Ishikawa (cell line): ENCODE measurements at regions not wholly inside any gene's neighbourhood (a gene's known extent, or its start where the extent isn't known, plus 50 kb on each side); places are given as distances from the start of the nearest gene placed in this dataset.

Source experiments
- CEBPB ChIP-seq: IDR thresholded peaks from 2 replicates; pipeline ENCODE4 v1.6.1; 2012
- CREB1 ChIP-seq: IDR thresholded peaks from 2 replicates; pipeline ENCODE4 v1.6.1; 2012; ENCODE audit warnings: low read depth
- EGR1 ChIP-seq: IDR thresholded peaks from 2 replicates; pipeline ENCODE4 v1.6.1; 2012
- EP300 ChIP-seq: IDR thresholded peaks from 2 replicates; pipeline ENCODE4 v1.6.1; 2012; ENCODE audit warnings: borderline replicate concordance
- FOXM1 ChIP-seq: IDR thresholded peaks from 2 replicates; pipeline ENCODE4 v1.6.1; 2012; ENCODE audit warnings: low read depth, borderline replicate concordance
- NFIC ChIP-seq: IDR thresholded peaks from 2 replicates; pipeline ENCODE4 v1.6.1; 2012
- RAD21 ChIP-seq: IDR thresholded peaks from 2 replicates; pipeline ENCODE4 v1.6.1; 2012; ENCODE audit warnings: low read depth
- TAF1 ChIP-seq: IDR thresholded peaks from 2 replicates; pipeline ENCODE4 v1.6.1; 2012; ENCODE audit warnings: low read depth, mild to moderate bottlenecking
- TCF12 ChIP-seq: IDR thresholded peaks from 2 replicates; pipeline ENCODE4 v1.6.1; 2012; ENCODE audit warnings: low read depth
- TEAD4 ChIP-seq: IDR thresholded peaks from 2 replicates; pipeline ENCODE4 v1.6.1; 2012
- YY1 ChIP-seq: IDR thresholded peaks from 2 replicates; pipeline ENCODE4 v1.6.1; 2012; ENCODE audit warnings: low read depth
- ZBTB7A ChIP-seq: IDR thresholded peaks from 2 replicates; pipeline ENCODE4 v1.6.1; 2012; ENCODE audit warnings: low read depth
- TF ChIP-seq, protein P1 (sequence below): IDR thresholded peaks from 2 replicates; pipeline ENCODE4 v1.6.1; 2012
- TF ChIP-seq, protein P2 (sequence below): IDR thresholded peaks from 2 replicates; pipeline ENCODE4 v1.6.1; 2012; ENCODE audit warnings: low read depth, mild to moderate bottlenecking
- TF ChIP-seq, protein P3 (sequence below): IDR thresholded peaks from 2 replicates; pipeline ENCODE4 v1.6.1; 2012

DNA sequence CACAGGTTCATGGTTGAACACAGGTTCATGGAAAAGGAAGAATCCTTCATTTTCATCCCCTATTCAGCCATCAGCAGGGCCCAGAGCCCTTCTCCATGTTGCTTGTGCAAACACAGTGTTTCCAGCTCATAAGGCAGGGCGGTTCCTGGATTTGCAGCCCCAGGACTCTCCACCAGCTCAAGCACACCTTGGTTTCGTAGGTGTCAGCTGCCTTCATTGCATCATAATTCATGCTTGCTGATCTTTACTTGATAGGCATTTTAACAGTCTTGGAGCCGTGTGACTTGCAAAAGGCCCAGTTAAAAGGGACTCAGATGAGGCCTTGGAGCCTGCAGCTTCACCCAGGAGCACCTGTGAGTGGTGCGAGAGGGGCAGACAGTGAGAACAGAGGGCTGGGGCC, 318.1 kb upstream of the B3GAT1 start:
- TF ChIP-seq, protein P1, sequence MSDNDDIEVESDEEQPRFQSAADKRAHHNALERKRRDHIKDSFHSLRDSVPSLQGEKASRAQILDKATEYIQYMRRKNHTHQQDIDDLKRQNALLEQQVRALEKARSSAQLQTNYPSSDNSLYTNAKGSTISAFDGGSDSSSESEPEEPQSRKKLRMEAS: no peak
- no peak for TF ChIP-seq ZBTB7A
- no peak for TF ChIP-seq TCF12
- no peak for TF ChIP-seq TEAD4
- TF ChIP-seq FOXM1: no peak
- TF ChIP-seq NFIC: no peak
- TF ChIP-seq, protein P2, sequence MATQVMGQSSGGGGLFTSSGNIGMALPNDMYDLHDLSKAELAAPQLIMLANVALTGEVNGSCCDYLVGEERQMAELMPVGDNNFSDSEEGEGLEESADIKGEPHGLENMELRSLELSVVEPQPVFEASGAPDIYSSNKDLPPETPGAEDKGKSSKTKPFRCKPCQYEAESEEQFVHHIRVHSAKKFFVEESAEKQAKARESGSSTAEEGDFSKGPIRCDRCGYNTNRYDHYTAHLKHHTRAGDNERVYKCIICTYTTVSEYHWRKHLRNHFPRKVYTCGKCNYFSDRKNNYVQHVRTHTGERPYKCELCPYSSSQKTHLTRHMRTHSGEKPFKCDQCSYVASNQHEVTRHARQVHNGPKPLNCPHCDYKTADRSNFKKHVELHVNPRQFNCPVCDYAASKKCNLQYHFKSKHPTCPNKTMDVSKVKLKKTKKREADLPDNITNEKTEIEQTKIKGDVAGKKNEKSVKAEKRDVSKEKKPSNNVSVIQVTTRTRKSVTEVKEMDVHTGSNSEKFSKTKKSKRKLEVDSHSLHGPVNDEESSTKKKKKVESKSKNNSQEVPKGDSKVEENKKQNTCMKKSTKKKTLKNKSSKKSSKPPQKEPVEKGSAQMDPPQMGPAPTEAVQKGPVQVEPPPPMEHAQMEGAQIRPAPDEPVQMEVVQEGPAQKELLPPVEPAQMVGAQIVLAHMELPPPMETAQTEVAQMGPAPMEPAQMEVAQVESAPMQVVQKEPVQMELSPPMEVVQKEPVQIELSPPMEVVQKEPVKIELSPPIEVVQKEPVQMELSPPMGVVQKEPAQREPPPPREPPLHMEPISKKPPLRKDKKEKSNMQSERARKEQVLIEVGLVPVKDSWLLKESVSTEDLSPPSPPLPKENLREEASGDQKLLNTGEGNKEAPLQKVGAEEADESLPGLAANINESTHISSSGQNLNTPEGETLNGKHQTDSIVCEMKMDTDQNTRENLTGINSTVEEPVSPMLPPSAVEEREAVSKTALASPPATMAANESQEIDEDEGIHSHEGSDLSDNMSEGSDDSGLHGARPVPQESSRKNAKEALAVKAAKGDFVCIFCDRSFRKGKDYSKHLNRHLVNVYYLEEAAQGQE: no peak
- TF ChIP-seq CREB1: no peak
- TF ChIP-seq EGR1: no peak
- TF ChIP-seq CEBPB: no peak
- TF ChIP-seq TAF1: no peak
- TF ChIP-seq EP300: no peak
- no peak for TF ChIP-seq YY1
- TF ChIP-seq, protein P3, sequence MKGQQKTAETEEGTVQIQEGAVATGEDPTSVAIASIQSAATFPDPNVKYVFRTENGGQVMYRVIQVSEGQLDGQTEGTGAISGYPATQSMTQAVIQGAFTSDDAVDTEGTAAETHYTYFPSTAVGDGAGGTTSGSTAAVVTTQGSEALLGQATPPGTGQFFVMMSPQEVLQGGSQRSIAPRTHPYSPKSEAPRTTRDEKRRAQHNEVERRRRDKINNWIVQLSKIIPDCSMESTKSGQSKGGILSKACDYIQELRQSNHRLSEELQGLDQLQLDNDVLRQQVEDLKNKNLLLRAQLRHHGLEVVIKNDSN: no peak
- TF ChIP-seq RAD21: no peak

DNA sequence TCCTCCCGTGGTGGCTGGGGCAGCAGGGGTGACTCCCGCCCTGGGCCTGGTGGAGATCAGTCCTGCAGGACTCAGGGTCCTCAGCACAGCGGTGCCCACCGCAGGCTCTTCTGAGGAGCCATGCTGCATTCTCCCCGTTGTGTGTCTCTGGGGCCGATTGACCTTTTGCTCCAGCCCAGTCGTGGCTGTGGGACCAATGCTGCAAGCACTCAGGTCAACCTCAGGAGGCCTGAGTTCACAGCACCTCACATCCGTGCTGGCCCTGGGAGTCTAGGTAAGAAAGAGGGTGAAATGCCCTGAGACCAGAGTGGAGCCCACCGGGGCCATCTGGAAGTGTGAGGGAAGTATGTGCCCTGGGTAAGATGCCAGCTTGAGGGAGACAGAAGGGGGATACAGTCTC, 316.1 kb upstream of the B3GAT1 start:
- TF ChIP-seq YY1: no peak

DNA sequence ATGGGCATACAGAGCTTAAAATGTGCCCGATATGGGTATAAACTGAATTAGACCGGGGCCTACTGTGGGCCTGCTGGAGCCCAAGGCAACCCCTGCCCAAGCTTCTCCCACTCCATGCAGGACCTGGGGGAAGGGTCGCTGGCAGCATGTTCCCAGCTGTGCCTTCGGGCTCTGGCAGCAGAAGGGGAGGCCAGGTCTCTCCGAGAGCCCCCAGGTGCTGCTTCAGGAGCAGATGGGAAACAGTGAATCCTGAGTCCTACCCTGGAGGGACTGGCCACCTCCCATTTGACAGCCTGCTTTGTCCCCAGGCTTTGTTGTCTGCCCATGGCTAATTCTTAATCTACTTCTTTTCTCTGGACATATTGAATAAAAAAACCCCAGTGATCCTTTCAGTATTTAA, 315.6 kb upstream of the B3GAT1 start:
- TF ChIP-seq RAD21: no peak
- TF ChIP-seq, protein P2: no peak
- no peak for TF ChIP-seq EGR1
- TF ChIP-seq EP300: no peak
- no peak for TF ChIP-seq YY1
- TF ChIP-seq, protein P3: no peak
- no peak for TF ChIP-seq CREB1
- no peak for TF ChIP-seq ZBTB7A
- TF ChIP-seq, protein P1: no peak
- TF ChIP-seq TAF1: no peak
- TF ChIP-seq TEAD4: no peak

DNA sequence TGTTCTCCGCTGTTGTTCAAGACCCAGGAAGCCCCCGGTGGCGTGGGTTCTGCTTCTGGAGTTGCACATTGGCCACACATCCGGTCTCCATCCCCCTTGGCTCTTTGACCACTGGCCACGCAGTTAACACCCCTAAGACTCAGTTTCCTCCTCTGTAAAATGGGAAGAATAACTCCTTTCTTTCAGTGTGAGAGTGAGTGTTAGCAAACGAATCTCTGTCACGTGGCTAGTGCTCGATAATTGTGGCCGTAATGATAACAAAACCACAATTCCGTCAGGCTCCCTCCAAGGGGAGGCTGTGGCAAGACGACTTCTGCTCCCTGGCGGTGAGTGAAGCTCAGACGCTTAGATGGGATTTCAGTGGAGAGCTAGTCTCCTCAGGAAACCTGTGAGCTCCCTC, 315.2 kb upstream of the B3GAT1 start:
- TF ChIP-seq, protein P1: no peak

DNA sequence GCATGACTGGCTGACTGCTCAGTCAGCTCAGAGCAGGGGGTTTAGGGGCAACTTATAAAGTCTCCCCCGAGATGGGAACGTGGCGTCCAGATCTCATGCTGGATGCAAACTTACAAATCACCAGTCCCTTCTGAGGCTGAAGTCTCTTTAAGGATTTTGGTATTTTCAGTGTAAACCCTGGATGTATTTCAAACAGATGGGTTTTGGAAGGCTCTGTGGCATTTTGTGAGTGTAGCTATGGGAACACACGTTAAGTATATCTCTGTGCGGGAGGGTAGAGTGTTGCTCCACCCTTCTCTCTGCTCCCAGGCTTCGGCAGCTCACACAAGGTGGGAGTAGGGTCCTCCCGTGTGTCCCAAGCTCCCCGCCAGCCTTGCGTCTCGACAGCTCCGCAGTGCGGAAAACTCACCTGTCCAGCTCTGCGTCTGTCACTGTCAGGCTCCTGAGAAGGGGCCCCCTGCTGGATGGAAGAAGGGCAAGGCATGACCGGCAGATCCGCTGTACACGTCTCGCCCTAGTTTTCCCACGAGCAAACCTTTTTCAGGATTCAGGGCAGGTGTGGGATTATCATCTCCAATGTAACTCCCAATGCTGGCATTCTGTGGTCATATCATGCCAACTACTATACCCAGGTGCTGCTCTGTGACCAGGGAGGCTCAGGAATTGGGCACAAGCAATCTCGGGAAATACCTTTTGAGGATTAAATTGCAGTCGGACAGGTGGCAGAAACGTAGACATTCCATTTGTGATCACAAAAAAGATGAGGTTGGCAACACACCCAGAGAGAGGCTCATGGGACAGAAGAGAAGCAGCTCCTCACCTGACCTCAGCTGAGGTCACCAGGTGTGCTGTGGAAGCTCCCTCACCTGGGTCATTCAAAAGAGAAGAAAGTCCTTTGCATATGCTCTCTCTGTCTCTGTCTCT, 313.9 kb upstream of the B3GAT1 start:
- TF ChIP-seq CEBPB (no peak), RAD21 (peak; percentile 16; the same call in 1 of the 2 replicates), TAF1 (no peak), EGR1 (no peak), EP300 (no peak)
- TF ChIP-seq, protein P2: no peak
- TF ChIP-seq, protein P3: no peak
